GM18861 (cell line): ENCODE measurements at regions not wholly inside any gene's neighbourhood (a gene's known extent, or its start where the extent isn't known, plus 50 kb on each side); places are given as distances from the start of the nearest gene placed in this dataset.

Experiments used
- ATAC-seq: cut with Tn5 transposase; IDR thresholded peaks from one replicate; pipeline ENCODE4 v1.9.1; 2021; ENCODE audit not compliant: unreplicated experiment

GRCh38 chr9:86732514-86733171 is 214.7 kb downstream of the GAS1 start:
- ATAC-seq = no peak

GRCh38 chr9:86731511-86732063 is 215.7 kb downstream of the GAS1 start:
- no peak for ATAC-seq

- ATAC-seq = no peak
Observed at GRCh38 chr9:86730163-86730928, 217.0 kb downstream of the GAS1 start.

GRCh38 chr9:86724529-86724928 is 222.8 kb downstream of the GAS1 start:
- no peak for ATAC-seq

- ATAC-seq = no peak
Observed at GRCh38 chr9:86723346-86723745, 224.0 kb downstream of the GAS1 start.

GRCh38 chr9:86722706-86723075 is 224.6 kb downstream of the GAS1 start:
- ATAC-seq = no peak

GRCh38 chr9:86721843-86722705 is 225.2 kb downstream of the GAS1 start:
- ATAC-seq = no peak

- ATAC-seq = no peak
Observed at GRCh38 chr9:86721226-86721781, 226.0 kb downstream of the GAS1 start.

- ATAC-seq = no peak
Observed at GRCh38 chr9:86720639-86721225, 226.6 kb downstream of the GAS1 start.

GRCh38 chr9:86718388-86719049 is 228.8 kb downstream of the GAS1 start:
- ATAC-seq = no peak

- no peak for ATAC-seq
Observed at GRCh38 chr9:86716326-86716922, 230.9 kb downstream of the GAS1 start.

GRCh38 chr9:86714999-86715398 is 232.3 kb downstream of the GAS1 start:
- no peak for ATAC-seq

GRCh38 chr9:86713970-86714369 is 233.3 kb downstream of the GAS1 start:
- no peak for ATAC-seq

GRCh38 chr9:86713470-86713869 is 233.8 kb downstream of the GAS1 start:
- no peak for ATAC-seq

- no peak for ATAC-seq
Observed at GRCh38 chr9:86708918-86709835, 238.1 kb downstream of the GAS1 start.

GRCh38 chr9:86707932-86708510 is 239.3 kb downstream of the GAS1 start:
- ATAC-seq = no peak

- ATAC-seq = no peak
Observed at GRCh38 chr9:86706391-86706790, 240.9 kb downstream of the GAS1 start.

- ATAC-seq = no peak
Observed at GRCh38 chr9:86705490-86705889, 241.8 kb downstream of the GAS1 start.
